ENCODE measurements at regions not wholly inside any gene's neighbourhood (a gene's known extent, or its start where the extent isn't known, plus 50 kb on each side); places are given as distances from the start of the nearest gene placed in this dataset.

GRCh38 chr16:18045356-18045755, 291.2 kb downstream of the NPIPA8 start:
- no peaks in the 10 kb centered on the region for H3K36me3 ChIP-seq (ENCODE audit: low read depth, missing control alignments)
- H3K4me3 ChIP-seq: no peak overlapping the region
- no peaks in the 10 kb centered on the region for H3K27me3 ChIP-seq
- no peak overlapping the region for H3K27ac ChIP-seq
- no peaks in the 10 kb centered on the region for H3K9me3 ChIP-seq
- no peak for DNase-seq
- WGBS, 2 donors: 75 to 80% methylated on average over 6 of the region's 6 CpGs
- intact Hi-C loops (cut with DNase I; ENCODE audit: low total_unique reads): no loop called here
- TF ChIP-seq POLR2A (IDR thresholded peaks at IDR 0.05) (no peak), CTCF (IDR thresholded peaks at IDR 0.05) (no peak)
- no peaks in the 10 kb centered on the region for H3K4me1 ChIP-seq

- Histone ChIP-seq H3K9me3 (no peaks in the 10 kb centered on the region), H3K27me3 (no peaks in the 10 kb centered on the region), H3K4me1 (no peaks in the 10 kb centered on the region), H3K27ac (no peak overlapping the region), H3K4me3 (no peak overlapping the region), H3K36me3 (ENCODE audit: low read depth, missing control alignments) (no peaks in the 10 kb centered on the region)
- DNase-seq: no peak
- 69% methylated on average over 8 of the region's 8 CpGs for WGBS, 2 donors
- intact Hi-C loops (cut with DNase I; ENCODE audit: low total_unique reads): no loop called here
- TF ChIP-seq CTCF (IDR thresholded peaks at IDR 0.05) (no peak), POLR2A (IDR thresholded peaks at IDR 0.05) (no peak)
Observed at GRCh38 chr16:18041864-18042834, 294.4 kb downstream of the NPIPA8 start.

- TF ChIP-seq CTCF (IDR thresholded peaks at IDR 0.05) (no peak), POLR2A (IDR thresholded peaks at IDR 0.05) (no peak)
- WGBS, 2 donors: 84 to 88% methylated on average over 3 of the region's 3 CpGs
- intact Hi-C loops (cut with DNase I; ENCODE audit: low total_unique reads): no loop called here
Observed at GRCh38 chr16:18039931-18040330, 296.6 kb downstream of the NPIPA8 start.

GRCh38 chr16:18037051-18037450, 299.5 kb downstream of the NPIPA8 start:
- Histone ChIP-seq H3K4me3 (no peak overlapping the region), H3K36me3 (ENCODE audit: low read depth, missing control alignments) (no peaks in the 10 kb centered on the region), H3K27me3 (no peaks in the 10 kb centered on the region), H3K27ac (no peak overlapping the region), H3K9me3 (no peaks in the 10 kb centered on the region), H3K4me1 (no peaks in the 10 kb centered on the region)
- intact Hi-C loops (cut with DNase I; ENCODE audit: low total_unique reads): no loop called here
- 78 to 95% methylated on average over 1 of the region's 1 CpG for WGBS, 2 donors
- DNase-seq: no peak
- TF ChIP-seq POLR2A (IDR thresholded peaks at IDR 0.05) (no peak), CTCF (IDR thresholded peaks at IDR 0.05) (no peak)

More at GRCh38 chr16:18039931-18040330, 296.6 kb downstream of the NPIPA8 start:
- no peaks in the 10 kb centered on the region for H3K27me3 ChIP-seq
- no peak for DNase-seq
- H3K9me3 ChIP-seq: no peaks in the 10 kb centered on the region
- H3K4me1 ChIP-seq: no peaks in the 10 kb centered on the region
- no peak overlapping the region for H3K4me3 ChIP-seq
- no peak overlapping the region for H3K27ac ChIP-seq
- no peaks in the 10 kb centered on the region for H3K36me3 ChIP-seq (ENCODE audit: low read depth, missing control alignments)
